Activated naive CD8-positive, alpha-beta T cell treated with anti-CD3 and anti-CD28 coated beads, Interleukin-2, amount 10 ng/mL, durations not matched to agents 7 days and 5 days (primary cell): ENCODE measurements at regions not wholly inside any gene's neighbourhood (a gene's known extent, or its start where the extent isn't known, plus 50 kb on each side); places are given as distances from the start of the nearest gene placed in this dataset.
"Not testable (repeated sequence)": the region's sequence is repeated elsewhere in the genome, so short reads cannot be mapped to it uniquely, and the experiment has no call there.

Experiments
- ATAC-seq: fragments of 150-1000 bp; cut with Tn5 transposase; one replicate; pipeline ENCODE4 v1.10.0; 2021; ENCODE audit warnings: low read depth, moderate library complexity
- POLR2A ChIA-PET: fragments of 350-600 bp; sonication (Branson Sonifier 250); formaldehyde crosslinking; loops from one replicate; lab custom pipeline; 2021; ENCODE audit warnings: antibody characterized with exemption; lab: Charles Lee
- DNase-seq: peaks from one replicate; pipeline ENCODE4 v3.0.0; 2021
- H3K27ac Mint-ChIP-seq: one replicate; pipeline ENCODE4 v1.8.0; 2022; ENCODE audit warnings: mild to moderate bottlenecking, mixed read lengths
- H3K27me3 Mint-ChIP-seq: one replicate; pipeline ENCODE4 v1.8.0; 2022; ENCODE audit warnings: mild to moderate bottlenecking, moderate library complexity, mixed read lengths
- H3K36me3 Mint-ChIP-seq: one replicate; pipeline ENCODE4 v1.8.0; 2021; ENCODE audit warnings: mild to moderate bottlenecking, mixed read lengths
- H3K4me1 Mint-ChIP-seq: one replicate; pipeline ENCODE4 v1.8.0; 2021; ENCODE audit warnings: mixed read lengths
- H3K4me3 Mint-ChIP-seq: one replicate; pipeline ENCODE4 v1.8.0; 2022; ENCODE audit warnings: mild to moderate bottlenecking, moderate library complexity, mixed read lengths
- H3K9me3 Mint-ChIP-seq: one replicate; pipeline ENCODE4 v1.8.0; 2021; ENCODE audit warnings: mixed read lengths

- Mint-ChIP-seq H3K4me1 (no peaks in the 10 kb centered on the region), H3K9me3 (no peaks in the 10 kb centered on the region), H3K4me3 (no peak overlapping the region), H3K27ac (no peak overlapping the region), H3K36me3 (no peaks in the 10 kb centered on the region), H3K27me3 (peaks cover 10% of the 10 kb centered on the region)
- no peak for DNase-seq
- ATAC-seq: no peak
- POLR2A ChIA-PET: interaction anchor here (0.7 kb wide), 1 partner anchor 607 kb away, joined by 3 read pairs; no protein-coding TSS in a partner anchor
Measured at GRCh38 chr11:126135235-126136176, 72.8 kb upstream of the CDON start.

GRCh38 chr11:126134461-126135155, 71.9 kb upstream of the CDON start:
- H3K36me3 Mint-ChIP-seq: no peaks in the 10 kb centered on the region
- DNase-seq (no peak), ATAC-seq (no peak)
- H3K27ac Mint-ChIP-seq: no peak overlapping the region
- H3K9me3 Mint-ChIP-seq: no peaks in the 10 kb centered on the region
- H3K4me3 Mint-ChIP-seq: no peak overlapping the region
- peaks cover 12% of the 10 kb centered on the region for H3K27me3 Mint-ChIP-seq
- POLR2A ChIA-PET: interaction anchor here (0.7 kb wide), 1 partner anchor 606 kb away, joined by 3 read pairs; no protein-coding TSS in a partner anchor
- no peaks in the 10 kb centered on the region for H3K4me1 Mint-ChIP-seq

GRCh38 chr11:126133901-126134300, 71.2 kb upstream of the CDON start:
- Mint-ChIP-seq H3K4me1 (no peaks in the 10 kb centered on the region), H3K27ac (no peak overlapping the region), H3K4me3 (no peak overlapping the region), H3K9me3 (no peaks in the 10 kb centered on the region), H3K36me3 (no peaks in the 10 kb centered on the region), H3K27me3 (peaks cover 15% of the 10 kb centered on the region)
- POLR2A ChIA-PET: no interaction called here
- DNase-seq: no peak
- no peak for ATAC-seq

GRCh38 chr11:126132319-126132718, 69.7 kb upstream of the CDON start:
- POLR2A ChIA-PET: no interaction called here
- H3K27me3 Mint-ChIP-seq: peaks cover 26% of the 10 kb centered on the region
- no peak for ATAC-seq
- H3K9me3 Mint-ChIP-seq: no peaks in the 10 kb centered on the region
- H3K36me3 Mint-ChIP-seq: no peaks in the 10 kb centered on the region
- no peak overlapping the region for H3K4me3 Mint-ChIP-seq
- H3K27ac Mint-ChIP-seq: no peak overlapping the region
- H3K4me1 Mint-ChIP-seq: no peaks in the 10 kb centered on the region
- DNase-seq: no peak

- POLR2A ChIA-PET, H3K36me3 Mint-ChIP-seq, H3K4me3 Mint-ChIP-seq, DNase-seq, ATAC-seq, H3K9me3 Mint-ChIP-seq, H3K27ac Mint-ChIP-seq, H3K4me1 Mint-ChIP-seq: not testable (repeated sequence)
- peaks cover 26% of the 10 kb centered on the region for H3K27me3 Mint-ChIP-seq
Measured at GRCh38 chr11:126130781-126131180, 68.1 kb upstream of the CDON start.

- no peaks in the 10 kb centered on the region for H3K36me3 Mint-ChIP-seq
- H3K4me3 Mint-ChIP-seq: no peak overlapping the region
- POLR2A ChIA-PET: no interaction called here
- DNase-seq: no peak
- no peak for ATAC-seq
- no peaks in the 10 kb centered on the region for H3K9me3 Mint-ChIP-seq
- H3K4me1 Mint-ChIP-seq: no peaks in the 10 kb centered on the region
- H3K27me3 Mint-ChIP-seq: peaks cover 23% of the 10 kb centered on the region
- no peak overlapping the region for H3K27ac Mint-ChIP-seq
Measured at GRCh38 chr11:126129727-126130671, 67.3 kb upstream of the CDON start.

- Mint-ChIP-seq H3K27me3 (peaks cover 25% of the 10 kb centered on the region), H3K4me1 (no peaks in the 10 kb centered on the region), H3K4me3 (no peak overlapping the region), H3K27ac (no peak overlapping the region), H3K9me3 (no peaks in the 10 kb centered on the region), H3K36me3 (no peaks in the 10 kb centered on the region)
- ATAC-seq (no peak), DNase-seq (no peak)
- POLR2A ChIA-PET: no interaction called here
Measured at GRCh38 chr11:126127898-126128297, 65.2 kb upstream of the CDON start.

GRCh38 chr11:126127284-126127845, 64.7 kb upstream of the CDON start:
- Mint-ChIP-seq H3K4me1 (no peaks in the 10 kb centered on the region), H3K36me3 (no peaks in the 10 kb centered on the region), H3K27ac (no peak overlapping the region), H3K4me3 (no peak overlapping the region), H3K27me3 (peaks cover 25% of the 10 kb centered on the region), H3K9me3 (no peaks in the 10 kb centered on the region)
- ATAC-seq (no peak), DNase-seq (no peak)
- POLR2A ChIA-PET: no interaction called here

- no peak for DNase-seq
- no peak for ATAC-seq
- no peaks in the 10 kb centered on the region for H3K9me3 Mint-ChIP-seq
- POLR2A ChIA-PET: no interaction called here
- H3K4me3 Mint-ChIP-seq: no peak overlapping the region
- H3K27ac Mint-ChIP-seq: no peak overlapping the region
- no peaks in the 10 kb centered on the region for H3K36me3 Mint-ChIP-seq
- H3K4me1 Mint-ChIP-seq: no peaks in the 10 kb centered on the region
- peaks cover 19% of the 10 kb centered on the region for H3K27me3 Mint-ChIP-seq
Measured at GRCh38 chr11:126124231-126124661, 61.6 kb upstream of the CDON start.

GRCh38 chr11:126123686-126124085, 61.0 kb upstream of the CDON start:
- ATAC-seq (no peak), DNase-seq (no peak)
- Mint-ChIP-seq H3K9me3 (no peaks in the 10 kb centered on the region), H3K27me3 (peaks cover 19% of the 10 kb centered on the region), H3K27ac (no peak overlapping the region), H3K4me1 (no peaks in the 10 kb centered on the region), H3K36me3 (no peaks in the 10 kb centered on the region), H3K4me3 (no peak overlapping the region)
- POLR2A ChIA-PET: no interaction called here

GRCh38 chr11:126122863-126123262, 60.2 kb upstream of the CDON start:
- H3K9me3 Mint-ChIP-seq: no peaks in the 10 kb centered on the region
- ATAC-seq (no peak), DNase-seq (no peak)
- no peaks in the 10 kb centered on the region for H3K4me1 Mint-ChIP-seq
- no peaks in the 10 kb centered on the region for H3K36me3 Mint-ChIP-seq
- peaks cover 12% of the 10 kb centered on the region for H3K27me3 Mint-ChIP-seq
- H3K4me3 Mint-ChIP-seq: no peak overlapping the region
- POLR2A ChIA-PET: interaction anchor here (0.5 kb wide), 1 partner anchor 110 kb away, joined by 3 read pairs; no protein-coding TSS in a partner anchor
- H3K27ac Mint-ChIP-seq: no peak overlapping the region

GRCh38 chr11:126121296-126121695, 58.6 kb upstream of the CDON start:
- Mint-ChIP-seq H3K4me1 (no peaks in the 10 kb centered on the region), H3K36me3 (no peaks in the 10 kb centered on the region), H3K27me3 (peaks cover 6% of the 10 kb centered on the region), H3K9me3 (no peaks in the 10 kb centered on the region), H3K4me3 (no peak overlapping the region), H3K27ac (no peak overlapping the region)
- ATAC-seq: no peak
- DNase-seq: no peak
- POLR2A ChIA-PET: no interaction called here

- no peaks in the 10 kb centered on the region for H3K9me3 Mint-ChIP-seq
- no peak for DNase-seq
Measured at GRCh38 chr11:126118806-126119205, 56.1 kb upstream of the CDON start.

More at GRCh38 chr11:126118806-126119205, 56.1 kb upstream of the CDON start:
- Mint-ChIP-seq H3K4me1 (no peaks in the 10 kb centered on the region), H3K4me3 (no peak overlapping the region), H3K27me3 (peaks cover 4% of the 10 kb centered on the region), H3K27ac (no peak overlapping the region), H3K36me3 (no peaks in the 10 kb centered on the region)
- ATAC-seq: no peak
- POLR2A ChIA-PET: no interaction called here
